PC-9 (cell line): ENCODE measurements at regions not wholly inside any gene's neighbourhood (a gene's known extent, or its start where the extent isn't known, plus 50 kb on each side); places are given as distances from the start of the nearest gene placed in this dataset.

ENCODE experiments used
- BruUV-seq: library from RNA; stranded (reverse); fragments of 400-500 nt; replicated peaks from 2 replicates; lab custom pipeline; 2021; lab: Mats Ljungman, UMichigan
- CTCF ChIA-PET: fragments of 300-600 bp; sonication (Branson Sonifier 250); formaldehyde crosslinking; loops from one replicate; lab custom pipeline; 2022; ENCODE audit warnings: antibody characterized with exemption; lab: Charles Lee
- POLR2A ChIA-PET: fragments of 300-600 bp; sonication (Branson Sonifier 250); formaldehyde crosslinking; loops from one replicate; lab custom pipeline; 2022; ENCODE audit warnings: antibody characterized with exemption; ENCODE audit not compliant: unreplicated experiment; lab: Charles Lee
- DNase-seq, 2 experiments: peaks; one replicate each; pipeline versions ENCODE4 v3.0.0 to v3.0.0-alpha.2; 2015 to 2022; ENCODE audit warnings: mixed read lengths in 1 of 2
- H2AFZ ChIP-seq: fragments of 200-600 bp; sonication (generic); 2 replicates; pipeline ENCODE4 v1.8.1; 2017; ENCODE audit warnings: antibody characterized with exemption
- H3F3A ChIP-seq: fragments of 200-600 bp; sonication (generic); 2 replicates; pipeline ENCODE4 v1.8.1; 2017; ENCODE audit warnings: antibody characterized with exemption, mild to moderate bottlenecking, low read depth; ENCODE audit not compliant: insufficient read depth
- H3K27ac ChIP-seq: fragments of 200-600 bp; sonication (generic); 2 replicates; pipeline ENCODE4 v1.6.1; 2016; ENCODE audit warnings: mixed run types
- H3K27me3 ChIP-seq: fragments of 200-600 bp; sonication (generic); 2 replicates; pipeline ENCODE4 v1.6.1; 2016; ENCODE audit warnings: low read depth, mixed run types; ENCODE audit not compliant: insufficient read depth
- H3K36me3 ChIP-seq: fragments of 200-600 bp; sonication (generic); 2 replicates; pipeline ENCODE4 v1.6.1; 2016; ENCODE audit warnings: low read depth, mixed run types
- H3K4me1 ChIP-seq: fragments of 200-600 bp; sonication (generic); replicated peaks from 2 replicates; pipeline ENCODE4 v1.6.1; 2016; ENCODE audit warnings: mixed run types; ENCODE audit not compliant: insufficient read depth
- H3K4me2 ChIP-seq: fragments of 200-600 bp; sonication (generic); 2 replicates; pipeline ENCODE4 v1.6.1; 2017; ENCODE audit warnings: mixed run types
- H3K4me3 ChIP-seq: fragments of 200-600 bp; sonication (generic); 2 replicates; pipeline ENCODE4 v1.6.1; 2016; ENCODE audit warnings: mixed run types
- H3K79me2 ChIP-seq: fragments of 200-600 bp; sonication (generic); 2 replicates; pipeline ENCODE4 v1.6.1; 2017; ENCODE audit warnings: low read depth, mixed run types
- H3K9me2 ChIP-seq: fragments of 200-600 bp; sonication (generic); 2 replicates; pipeline ENCODE4 v1.8.1; 2017; ENCODE audit warnings: mild to moderate bottlenecking; ENCODE audit not compliant: insufficient read depth
- H3K9me3 ChIP-seq: fragments of 200-600 bp; sonication (generic); 2 replicates; pipeline ENCODE4 v1.8.1; 2016; ENCODE audit warnings: low read depth; ENCODE audit not compliant: insufficient read depth
- H4K20me1 ChIP-seq: fragments of 200-600 bp; sonication (generic); 2 replicates; pipeline ENCODE4 v1.8.1; 2017; ENCODE audit not compliant: insufficient read depth
- CTCF ChIP-seq: fragments of 200-600 bp; sonication (generic); conservative IDR thresholded peaks from 2 replicates; pipeline ENCODE4 v1.6.1; 2017; ENCODE audit warnings: mixed run types, antibody characterized with exemption, mild to moderate bottlenecking, moderate library complexity
- EZH2 ChIP-seq: fragments of 200-600 bp; sonication (generic); IDR thresholded peaks from 2 replicates; pipeline ENCODE4 v1.8.0; 2017; ENCODE audit warnings: antibody characterized with exemption, low read depth
- intact Hi-C: fragments of 100-400 bp; cut with micrococcal nuclease; formaldehyde crosslinking; loops from one replicate; pipeline ENCODE4 v1.10.0; 2022; ENCODE audit not compliant: unreplicated experiment

DNA sequence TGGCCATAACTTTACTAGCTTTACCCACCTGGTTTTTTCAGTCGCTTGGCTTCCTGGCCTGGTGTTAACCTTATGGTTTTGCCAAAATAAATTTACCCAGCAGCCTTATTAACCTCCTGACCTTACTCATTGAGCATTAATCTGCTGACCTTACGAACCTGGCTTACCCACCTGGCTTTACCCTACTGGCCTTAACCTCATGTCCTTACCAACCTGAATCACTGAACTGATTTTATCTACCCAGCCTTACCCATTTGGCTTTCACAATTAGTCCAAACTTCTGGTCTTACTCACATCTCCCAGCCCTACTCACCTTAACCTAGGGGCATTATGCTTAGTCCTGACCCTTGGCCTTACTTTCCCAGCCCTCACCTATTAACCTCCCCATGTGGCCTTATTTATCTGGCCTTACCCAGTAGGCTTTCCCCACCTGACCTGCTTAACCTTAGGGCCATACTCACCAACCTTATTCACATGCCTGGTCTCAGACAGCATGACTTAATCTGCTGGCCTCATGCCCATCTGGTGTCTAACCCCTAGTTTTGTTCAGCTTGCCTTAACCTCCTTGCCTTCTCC, 93.4 kb downstream of the IL12A start:
- H3K36me3 ChIP-seq, result no peaks in the 10 kb centered on the region
- H3K79me2 ChIP-seq, result no peaks in the 10 kb centered on the region
- intact Hi-C loops, result no loop called here
- H3K4me1 ChIP-seq, result peaks cover 29% of the 10 kb centered on the region
- no peak overlapping the region for H3K4me3 ChIP-seq
- H4K20me1 ChIP-seq, result no peaks in the 10 kb centered on the region
- H3K4me2 ChIP-seq, result no peak overlapping the region
- H3K27me3 ChIP-seq, result no peaks in the 10 kb centered on the region
- no peak for TF ChIP-seq CTCF
- TF ChIP-seq EZH2, result no peak
- DNase-seq, result peak in 1 of 2 experiments; percentile 53
- no peaks in the 10 kb centered on the region for H3K9me2 ChIP-seq
- BruUV-seq, result no TSS peak
- no peaks in the 10 kb centered on the region for H3K9me3 ChIP-seq
- no peak overlapping the region for H2AFZ ChIP-seq
- ChIA-PET POLR2A (no interaction called here), CTCF (no interaction called here)
- peaks cover 7% of the 10 kb centered on the region; the same call in 1 of the 2 replicates for H3F3A ChIP-seq
- H3K27ac ChIP-seq, result no peak overlapping the region

- BruUV-seq, result no TSS peak
- POLR2A ChIA-PET, result no interaction called here
- no peaks in the 10 kb centered on the region for H3K9me2 ChIP-seq
- H3K4me2 ChIP-seq, result peak overlapping the region; percentile 26
- intact Hi-C loops, result no loop called here
- TF ChIP-seq CTCF (no peak), EZH2 (no peak)
- H2AFZ ChIP-seq, result no peak overlapping the region; the same call in 1 of the 2 replicates
- H3K27ac ChIP-seq, result peak overlapping the region; percentile 63
- no peaks in the 10 kb centered on the region for H3K9me3 ChIP-seq
- peak; percentile 5 to 85 for DNase-seq
- peaks cover 29% of the 10 kb centered on the region for H3K4me1 ChIP-seq
- no peaks in the 10 kb centered on the region for H3K36me3 ChIP-seq
- H3K27me3 ChIP-seq, result no peaks in the 10 kb centered on the region
- H3F3A ChIP-seq, result peaks cover 7% of the 10 kb centered on the region; the same call in 1 of the 2 replicates
- H3K4me3 ChIP-seq, result no peak overlapping the region
- no peaks in the 10 kb centered on the region for H3K79me2 ChIP-seq
- H4K20me1 ChIP-seq, result no peaks in the 10 kb centered on the region
- CTCF ChIA-PET, result no interaction called here
Observed at GRCh38 chr3:160084998-160085397, 96.4 kb downstream of the IL12A start.

DNA sequence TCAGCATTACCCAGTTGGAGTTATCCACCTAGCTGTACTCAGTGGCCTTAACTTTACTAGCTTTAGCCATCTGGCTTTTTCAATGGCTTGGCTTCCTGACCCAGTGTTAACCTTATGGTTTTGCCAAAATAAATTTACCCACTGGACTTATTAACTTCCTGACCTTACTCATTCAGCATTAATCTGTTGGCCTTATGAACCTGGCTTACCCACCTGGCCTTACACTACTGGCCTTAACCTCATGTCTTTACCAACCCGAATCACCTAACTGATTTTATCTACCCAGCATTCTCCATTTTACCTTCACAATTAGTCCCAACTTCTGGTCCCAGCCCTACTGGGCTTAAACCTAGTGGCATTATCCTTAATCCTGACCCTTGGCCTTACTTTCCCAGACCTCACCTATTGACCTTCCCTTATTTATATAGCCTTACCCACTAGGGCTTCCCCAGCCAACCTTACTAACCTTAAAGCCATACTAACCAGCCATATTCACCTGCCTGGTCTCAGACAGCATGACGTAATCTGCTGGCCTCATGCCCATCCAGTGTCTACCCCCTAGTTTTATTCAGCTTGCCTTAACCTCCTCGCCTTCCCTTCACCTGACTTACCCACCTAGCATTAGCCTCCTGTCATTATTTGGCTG, 100.0 kb downstream of the IL12A start:
- Histone ChIP-seq H3K27ac (no peak overlapping the region), H2AFZ (no peak overlapping the region), H3F3A (peaks cover 7% of the 10 kb centered on the region; the same call in 1 of the 2 replicates), H3K36me3 (no peaks in the 10 kb centered on the region), H3K9me2 (no peaks in the 10 kb centered on the region), H3K4me3 (no peak overlapping the region), H3K27me3 (no peaks in the 10 kb centered on the region), H3K9me3 (no peaks in the 10 kb centered on the region), H3K79me2 (no peaks in the 10 kb centered on the region), H4K20me1 (no peaks in the 10 kb centered on the region), H3K4me1 (peaks cover 21% of the 10 kb centered on the region), H3K4me2 (no peak overlapping the region)
- ChIA-PET CTCF (no interaction called here), POLR2A (no interaction called here)
- BruUV-seq, result no TSS peak
- no peak for DNase-seq
- intact Hi-C loops, result no loop called here
- TF ChIP-seq EZH2, result no peak
- no peak for TF ChIP-seq CTCF
